GM21515 (cell line): ENCODE measurements at regions not wholly inside any gene's neighbourhood (a gene's known extent, or its start where the extent isn't known, plus 50 kb on each side); places are given as distances from the start of the nearest gene placed in this dataset.

Source experiments
- ATAC-seq: cut with Tn5 transposase; IDR thresholded peaks from one replicate; pipeline ENCODE4 v1.9.1; 2021; ENCODE audit not compliant: unreplicated experiment

DNA sequence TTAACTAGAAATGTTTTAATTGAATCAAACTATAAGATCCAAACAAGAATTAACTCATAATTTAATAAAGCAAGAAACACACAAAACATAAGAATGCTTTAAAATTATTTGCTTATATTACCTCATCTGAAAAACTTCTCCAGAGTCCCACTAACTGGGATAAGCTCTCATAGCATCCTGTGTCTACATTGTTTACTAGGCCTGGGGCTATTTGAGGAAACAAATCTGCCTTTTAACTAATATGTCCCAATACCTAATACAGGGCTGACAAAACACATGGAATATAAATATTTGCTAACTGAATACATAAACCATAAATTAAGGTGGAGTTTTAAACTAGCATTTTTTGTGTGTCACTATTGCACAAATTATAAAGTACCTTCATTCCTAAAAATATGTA lies 1399.8 kb upstream of the SLC10A2 start:
- no peak for ATAC-seq

DNA sequence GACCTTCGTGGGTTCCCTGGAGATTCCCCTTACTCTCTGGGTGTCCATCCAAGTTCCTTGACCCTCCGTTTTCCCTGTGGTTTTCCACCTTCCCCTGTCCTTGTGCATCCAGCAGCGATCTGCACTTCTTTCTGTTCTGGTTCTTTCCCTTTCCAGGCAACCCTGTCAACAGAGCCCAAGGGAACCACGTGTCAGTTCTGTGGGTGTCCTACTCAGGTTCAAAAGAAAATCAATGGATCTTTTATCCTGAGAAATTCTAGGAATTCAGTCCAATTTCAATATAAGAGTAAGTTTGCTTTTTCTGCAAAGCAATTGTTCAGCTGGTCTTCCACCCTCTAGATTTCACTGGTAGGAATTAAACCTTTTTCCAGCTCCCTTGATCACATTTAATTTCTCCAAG lies 1394.8 kb upstream of the SLC10A2 start:
- ATAC-seq, result no peak

GRCh38 chr13:104460554-104460953 lies 1394.3 kb upstream of the SLC10A2 start:
- ATAC-seq, result no peak

- ATAC-seq, result no peak
Measured at GRCh38 chr13:104450006-104450405, 1383.8 kb upstream of the SLC10A2 start.

DNA sequence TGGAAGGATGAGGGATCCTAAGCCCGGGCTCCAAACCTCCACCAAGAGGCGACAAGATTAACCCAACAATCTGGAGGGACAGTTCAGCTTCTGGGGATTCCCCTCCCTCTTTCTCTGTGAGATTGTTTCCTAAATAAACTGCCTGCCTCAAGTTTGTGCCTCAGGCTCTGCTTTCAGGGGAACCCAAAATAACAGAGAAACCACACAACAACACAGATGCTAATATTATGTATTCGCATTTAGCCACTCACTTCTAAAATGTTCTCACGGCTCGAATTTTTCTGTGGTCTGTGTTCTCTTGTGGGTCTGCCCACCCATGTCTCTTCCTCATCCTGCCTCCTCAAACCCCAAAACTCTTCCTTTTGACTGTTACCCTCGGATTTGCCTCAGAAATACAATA lies 1381.1 kb upstream of the SLC10A2 start:
- ATAC-seq, result no peak

DNA sequence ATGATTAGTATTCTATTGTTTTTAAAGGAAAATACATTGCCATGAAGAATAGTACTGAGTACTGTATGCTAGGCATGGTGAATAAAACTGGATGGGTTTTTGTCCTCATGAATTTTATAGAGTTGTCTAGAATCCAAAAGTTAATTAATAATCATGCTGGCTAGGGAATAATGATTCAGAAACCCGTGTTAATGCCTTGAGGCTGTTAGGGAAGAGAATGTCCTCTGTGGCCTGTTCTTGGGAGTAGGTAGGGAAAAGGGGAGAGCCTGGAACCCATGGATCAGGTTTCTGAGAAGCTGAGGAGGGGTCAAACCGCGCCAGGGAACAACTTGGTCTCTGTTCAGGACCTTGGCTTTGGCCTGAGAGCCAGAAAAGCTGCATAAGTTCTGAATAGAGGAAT lies 1376.3 kb upstream of the SLC10A2 start:
- no peak for ATAC-seq

DNA sequence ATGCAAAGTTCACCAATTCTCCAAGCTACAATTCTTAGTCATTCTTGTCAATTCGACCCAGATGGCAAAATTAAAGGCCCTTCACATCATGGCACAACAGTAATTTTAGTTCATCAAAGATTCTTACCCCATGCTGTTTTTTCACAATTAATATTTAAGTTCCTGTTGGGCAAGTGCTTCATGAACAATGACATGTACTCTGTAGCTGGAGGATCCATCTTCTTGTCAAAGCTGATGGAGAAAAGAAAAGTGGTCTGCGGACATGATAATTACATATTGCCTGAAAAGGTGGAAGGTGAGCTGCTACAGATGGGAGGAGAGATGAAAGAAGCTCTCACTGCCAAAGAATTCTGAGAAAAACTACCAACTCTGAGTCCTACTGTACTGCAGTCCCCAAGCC lies 1370.3 kb upstream of the SLC10A2 start:
- ATAC-seq, result no peak

DNA sequence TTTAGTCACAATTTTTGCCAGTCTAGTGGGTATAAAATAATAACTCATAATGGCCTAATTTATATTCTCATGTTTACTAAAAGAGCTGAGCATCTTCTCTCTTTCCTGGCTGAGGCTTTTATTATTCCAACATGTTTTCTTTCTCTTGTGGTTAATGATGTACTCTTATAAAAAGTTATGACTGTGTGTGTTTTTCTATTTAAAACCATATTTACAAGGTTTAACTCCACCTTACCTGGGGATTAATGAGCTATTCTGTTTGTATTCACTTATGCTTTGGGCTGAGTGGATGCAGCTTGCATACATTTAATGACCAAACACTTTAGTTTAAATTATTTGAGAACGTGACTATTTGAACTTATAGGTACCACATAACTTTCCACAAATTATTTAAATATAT lies 1365.7 kb upstream of the SLC10A2 start:
- no peak for ATAC-seq

- no peak for ATAC-seq
Measured at GRCh38 chr13:104426435-104426834, 1360.2 kb upstream of the SLC10A2 start.

- ATAC-seq, result no peak
Measured at GRCh38 chr13:104422668-104423067, 1356.5 kb upstream of the SLC10A2 start.

DNA sequence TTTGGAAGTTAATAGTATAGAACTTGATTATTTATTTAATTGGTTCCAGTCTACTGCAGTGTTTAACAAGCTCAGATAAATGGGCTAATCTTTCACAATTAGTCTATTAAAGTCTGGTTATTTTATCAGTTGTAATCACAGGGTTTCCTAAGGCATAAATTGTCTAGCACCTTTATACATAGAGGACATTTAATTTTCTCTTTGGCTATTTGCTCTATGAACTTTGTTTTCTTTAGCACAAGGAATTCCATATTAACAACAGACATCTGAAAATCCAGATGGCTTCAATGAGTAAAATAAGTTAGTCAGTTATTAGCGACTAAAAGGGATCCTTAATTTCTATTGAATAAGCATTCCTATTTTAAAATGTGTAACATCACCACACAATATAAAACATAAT lies 1350.8 kb upstream of the SLC10A2 start:
- no peak for ATAC-seq

DNA sequence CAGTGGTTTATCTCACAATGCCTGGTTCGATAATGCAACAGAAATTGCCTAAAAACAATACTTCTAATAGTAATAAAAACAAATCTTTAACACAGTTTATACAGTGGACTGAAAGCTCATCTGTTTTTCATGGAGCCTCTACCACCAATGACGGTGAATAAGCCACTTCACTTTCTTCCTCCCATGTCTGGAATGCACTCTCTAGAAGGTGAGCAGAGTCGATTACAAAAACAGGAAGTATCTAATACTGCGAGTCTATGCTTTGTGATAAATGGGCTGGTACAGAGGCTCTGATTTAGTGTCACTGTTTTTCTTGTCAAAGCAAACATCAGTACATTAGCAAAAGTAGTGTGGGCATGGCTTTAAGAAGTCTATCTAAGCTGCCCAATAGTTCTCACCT lies 1348.6 kb upstream of the SLC10A2 start:
- ATAC-seq, result no peak

DNA sequence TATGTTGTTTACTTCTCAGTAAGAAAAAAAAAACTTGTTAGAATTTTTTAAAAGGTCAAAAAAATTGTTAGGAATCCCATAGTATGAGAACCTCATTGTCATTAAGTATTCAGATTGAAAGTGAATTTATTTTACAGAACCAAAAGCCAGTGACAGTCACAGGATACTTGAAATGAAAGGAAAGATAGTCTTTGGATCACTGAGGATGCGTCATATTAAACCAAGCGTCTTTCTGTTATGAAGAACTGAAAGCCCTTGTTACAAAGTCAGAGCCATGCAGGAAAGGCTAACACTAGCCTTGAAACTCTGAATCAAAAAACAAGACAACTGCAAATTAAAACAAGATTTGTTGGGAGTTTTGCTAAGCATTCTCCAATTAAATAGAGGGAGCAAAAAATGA lies 1348.0 kb upstream of the SLC10A2 start:
- no peak for ATAC-seq

DNA sequence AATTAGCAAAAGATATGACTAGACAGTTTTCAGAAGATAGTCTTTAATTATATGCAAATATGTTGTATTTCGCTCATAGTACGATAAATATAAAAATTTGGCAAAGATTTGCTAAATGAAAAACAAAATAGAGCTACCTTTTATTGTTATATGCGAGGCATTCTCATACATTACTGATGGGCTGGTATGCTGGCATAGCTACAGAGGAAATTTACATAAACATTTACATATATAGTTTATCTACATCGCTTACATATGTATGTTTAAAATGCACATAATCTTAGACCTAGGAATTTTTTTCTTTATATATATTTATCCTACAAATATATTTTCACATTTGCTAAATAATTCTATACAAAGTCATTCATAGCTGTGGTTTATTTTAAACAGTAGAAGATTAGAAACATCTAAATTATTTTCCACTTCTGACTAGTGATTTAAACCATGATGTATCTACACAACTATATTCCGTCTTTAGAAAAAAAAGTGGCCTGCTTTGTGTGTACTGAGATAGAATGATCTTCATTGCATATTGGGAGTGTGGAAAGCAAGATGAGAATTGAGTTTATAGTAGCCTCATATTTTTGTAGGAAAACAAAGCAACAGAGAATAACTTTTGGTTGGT lies 1345.0 kb upstream of the SLC10A2 start:
- ATAC-seq, result no peak

DNA sequence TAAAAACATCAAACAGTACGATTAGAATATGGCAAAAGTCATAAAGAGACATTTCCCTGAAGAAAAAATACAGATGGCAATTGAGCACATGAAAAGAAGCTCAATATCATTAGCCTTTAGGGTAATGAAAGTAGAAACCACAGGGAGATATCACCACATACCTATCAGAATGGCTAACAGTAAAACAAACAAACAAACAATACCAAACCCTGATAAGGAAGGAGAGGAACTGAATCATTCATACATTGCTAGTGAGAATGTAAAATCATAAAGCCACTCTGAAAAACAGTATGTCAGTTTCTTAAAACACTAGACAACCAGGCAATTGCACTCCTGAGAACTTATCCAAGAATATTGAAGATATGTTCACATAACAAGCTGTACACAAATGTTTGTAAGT lies 1342.5 kb upstream of the SLC10A2 start:
- no peak for ATAC-seq

DNA sequence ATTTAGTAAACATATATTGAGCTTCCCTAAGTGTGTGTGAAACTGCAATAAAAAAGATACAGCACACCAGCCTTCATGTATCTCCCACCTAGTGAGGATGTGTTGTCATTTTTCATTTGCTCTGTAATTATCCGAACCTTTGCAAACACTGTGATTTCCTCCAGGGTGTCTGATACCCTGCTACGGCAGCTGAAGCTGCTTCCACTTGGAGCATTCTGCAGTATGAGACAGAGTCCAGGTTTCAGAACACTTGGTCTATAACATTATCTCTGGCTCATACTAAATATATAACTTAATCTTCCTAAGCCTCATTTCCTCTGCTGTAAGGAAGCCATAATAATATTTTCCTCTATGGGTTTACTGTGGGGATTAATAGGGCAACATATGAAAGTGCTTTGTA lies 1338.1 kb upstream of the SLC10A2 start:
- ATAC-seq, result no peak

DNA sequence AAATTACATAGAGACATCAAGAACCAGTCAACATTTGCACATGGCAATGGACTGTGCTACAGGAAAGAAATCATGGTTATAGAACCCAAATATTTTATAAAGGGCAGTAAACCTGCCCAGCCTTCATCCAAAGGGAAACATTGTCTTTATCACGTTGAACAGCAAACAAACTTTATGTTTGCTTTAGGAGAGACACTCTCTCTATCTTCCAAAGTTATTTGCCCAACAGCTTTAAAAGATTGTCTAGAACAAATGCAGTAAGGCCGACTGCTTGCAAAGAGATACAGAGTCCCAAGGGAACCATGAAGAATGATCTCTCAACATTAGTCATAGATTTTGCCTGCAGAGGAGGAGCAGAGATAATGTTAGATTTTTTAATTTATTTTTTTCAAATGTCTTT lies 1323.5 kb upstream of the SLC10A2 start:
- no peak for ATAC-seq

DNA sequence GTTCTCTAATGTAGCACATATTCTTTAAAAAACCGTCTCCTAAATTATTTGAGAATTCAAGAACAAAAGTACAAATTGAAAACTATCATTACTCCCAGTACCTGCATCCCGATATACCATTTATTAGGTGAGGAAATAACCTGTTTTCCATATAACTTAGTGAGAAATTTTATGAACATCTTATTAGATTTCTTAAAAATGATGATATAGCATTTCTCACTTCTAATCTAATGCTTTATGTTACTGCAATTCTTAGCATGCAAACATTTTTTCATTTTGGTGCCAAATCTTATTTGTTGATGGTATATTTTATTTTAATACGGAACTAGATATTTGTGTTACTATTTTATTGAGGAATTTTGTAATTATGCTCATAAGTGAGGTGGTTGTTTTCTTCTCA lies 1321.3 kb upstream of the SLC10A2 start:
- ATAC-seq, result no peak

- no peak for ATAC-seq
Measured at GRCh38 chr13:104385404-104385803, 1319.2 kb upstream of the SLC10A2 start.

DNA sequence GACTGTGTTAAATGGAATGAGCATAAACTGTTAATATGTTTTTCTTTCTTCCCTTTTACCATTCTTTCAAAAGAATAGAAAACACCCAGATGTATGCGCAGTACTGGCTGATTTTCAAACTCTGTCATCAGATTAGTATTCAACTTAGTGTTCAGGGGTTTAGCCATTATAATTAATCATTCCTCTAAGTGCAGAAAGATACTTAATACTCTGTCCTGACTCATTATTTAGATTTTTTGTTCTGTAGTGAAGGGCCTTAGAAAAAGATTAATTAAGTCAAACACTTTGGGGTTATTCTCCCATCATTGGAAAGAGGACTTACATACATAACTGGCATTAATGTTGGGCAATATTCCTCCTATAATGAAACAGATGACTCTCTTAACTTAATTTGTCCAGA lies 1316.7 kb upstream of the SLC10A2 start:
- no peak for ATAC-seq

- no peak for ATAC-seq
Measured at GRCh38 chr13:104376588-104376987, 1310.4 kb upstream of the SLC10A2 start.

GRCh38 chr13:104375614-104376013 lies 1309.4 kb upstream of the SLC10A2 start:
- no peak for ATAC-seq

DNA sequence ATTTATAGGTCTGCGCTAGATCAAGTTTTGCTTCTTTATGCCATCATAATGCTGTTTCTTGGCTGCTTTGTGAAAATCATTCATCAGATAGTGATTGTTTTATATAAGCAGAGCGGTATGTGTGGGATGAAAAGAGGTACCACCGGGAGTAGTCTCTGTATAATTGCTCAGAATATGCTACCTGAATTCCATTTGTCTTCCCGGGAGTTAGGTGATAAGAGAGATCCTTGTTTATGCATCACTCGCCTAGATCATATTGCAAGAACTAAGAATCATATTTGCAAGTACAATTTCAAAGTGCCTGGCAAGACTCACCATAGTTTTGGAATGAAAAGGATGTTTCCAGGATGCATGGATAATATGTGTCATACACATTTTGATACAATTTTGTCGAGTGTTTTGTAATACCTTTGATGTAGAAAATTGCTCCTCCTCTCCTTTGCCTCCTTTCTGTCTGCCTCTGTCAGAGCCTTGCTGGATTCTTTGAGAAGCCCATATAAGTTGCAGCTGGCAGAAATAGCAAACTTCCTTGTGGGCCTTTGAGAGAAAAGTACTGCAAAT lies 1306.0 kb upstream of the SLC10A2 start:
- no peak for ATAC-seq
